GM12875 (cell line): ENCODE measurements at regions not wholly inside any gene's neighbourhood (a gene's known extent, or its start where the extent isn't known, plus 50 kb on each side); places are given as distances from the start of the nearest gene placed in this dataset.

ENCODE experiments used
- H3K4me3 ChIP-seq: one replicate; pipeline ENCODE4 v1.5.1; 2011; ENCODE audit warnings: low read depth, low read length, control low read depth
- CTCF ChIP-seq: IDR thresholded peaks from 2 replicates; pipeline ENCODE4 v1.5.1; 2011; ENCODE audit warnings: low read depth, mild to moderate bottlenecking, control low read depth, inconsistent platforms, low read length, moderate library complexity, borderline replicate concordance; ENCODE audit not compliant: insufficient read depth

- no peak for TF ChIP-seq CTCF
- no peak overlapping the region for H3K4me3 ChIP-seq
Observed at GRCh38 chr11:93049740-93050139, 80.3 kb downstream of the MTNR1B start.

- H3K4me3 ChIP-seq = no peak overlapping the region
- TF ChIP-seq CTCF = no peak
Observed at GRCh38 chr11:93051186-93051585, 81.7 kb downstream of the MTNR1B start.

GRCh38 chr11:93053864-93054263, 84.4 kb downstream of the MTNR1B start:
- H3K4me3 ChIP-seq = no peak overlapping the region
- TF ChIP-seq CTCF = no peak

GRCh38 chr11:93054279-93054678, 84.8 kb downstream of the MTNR1B start:
- H3K4me3 ChIP-seq = no peak overlapping the region
- TF ChIP-seq CTCF = no peak

- no peak overlapping the region for H3K4me3 ChIP-seq
- TF ChIP-seq CTCF = no peak
Observed at GRCh38 chr11:93054881-93055280, 85.4 kb downstream of the MTNR1B start.

GRCh38 chr11:93059117-93059957, 89.9 kb downstream of the MTNR1B start:
- no peak overlapping the region for H3K4me3 ChIP-seq
- TF ChIP-seq CTCF = no peak

- TF ChIP-seq CTCF = no peak
Observed at GRCh38 chr11:93063086-93063485, 93.6 kb downstream of the MTNR1B start.

More at GRCh38 chr11:93063086-93063485, 93.6 kb downstream of the MTNR1B start:
- H3K4me3 ChIP-seq = no peak overlapping the region
